ENCODE measurements at regions not wholly inside any gene's neighbourhood (a gene's known extent, or its start where the extent isn't known, plus 50 kb on each side); places are given as distances from the start of the nearest gene placed in this dataset.
"Not testable (repeated sequence)": the region's sequence is repeated elsewhere in the genome, so short reads cannot be mapped to it uniquely, and the experiment has no call there.

- DNase-seq, result no peak
These were observed 144.3 kb downstream of the FCRL5 start for GRCh38 chr1:157407917-157408525.

DNA sequence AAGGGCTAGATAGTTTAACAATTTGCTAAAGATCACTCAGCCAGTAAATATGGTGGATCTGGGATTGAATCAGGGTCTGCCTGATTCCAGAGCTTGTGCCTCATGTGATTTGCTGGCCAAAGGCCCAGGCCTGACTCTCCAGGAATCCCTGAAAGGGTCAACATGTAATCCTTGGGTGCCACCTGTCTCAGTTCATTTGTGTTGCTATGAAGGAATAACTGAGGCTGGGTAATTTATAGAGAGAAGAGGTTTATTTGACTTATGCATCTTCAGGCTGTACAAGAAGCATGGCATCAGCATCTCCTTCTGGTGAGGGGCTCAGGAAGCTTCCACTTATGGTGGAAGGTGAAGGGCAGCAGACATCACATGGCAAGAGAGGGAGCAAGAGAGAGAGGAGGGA is 144.9 kb downstream of the FCRL5 start:
- DNase-seq, result no peak

- DNase-seq, result no peak
These were observed 146.7 kb downstream of the FCRL5 start for GRCh38 chr1:157405662-157406061.

DNA sequence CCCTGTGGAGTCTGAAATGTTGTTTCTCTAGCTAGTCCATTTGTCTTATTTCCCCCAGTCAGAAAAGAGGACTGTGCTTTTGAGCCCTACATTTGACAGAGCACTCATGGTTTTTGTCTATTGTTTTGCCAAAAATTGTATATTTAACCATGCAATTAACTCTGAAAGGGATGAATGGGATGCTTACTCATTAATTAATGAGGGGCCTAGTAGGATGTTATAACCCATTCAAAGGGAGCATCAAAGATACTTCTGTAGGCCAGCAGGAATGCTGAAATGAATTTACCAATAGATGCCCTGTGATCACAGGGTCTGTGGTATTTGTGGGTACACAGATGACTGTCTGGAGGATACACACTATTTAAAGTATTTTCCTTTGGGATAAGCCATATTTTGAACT is 147.7 kb downstream of the FCRL5 start:
- no peak for DNase-seq

- DNase-seq, result no peak
These were observed 148.2 kb downstream of the FCRL5 start for GRCh38 chr1:157404063-157404501.

GRCh38 chr1:157403608-157404007 is 148.7 kb downstream of the FCRL5 start:
- DNase-seq, result no peak

- no peak for DNase-seq
These were observed 149.1 kb downstream of the FCRL5 start for GRCh38 chr1:157403203-157403602.

DNA sequence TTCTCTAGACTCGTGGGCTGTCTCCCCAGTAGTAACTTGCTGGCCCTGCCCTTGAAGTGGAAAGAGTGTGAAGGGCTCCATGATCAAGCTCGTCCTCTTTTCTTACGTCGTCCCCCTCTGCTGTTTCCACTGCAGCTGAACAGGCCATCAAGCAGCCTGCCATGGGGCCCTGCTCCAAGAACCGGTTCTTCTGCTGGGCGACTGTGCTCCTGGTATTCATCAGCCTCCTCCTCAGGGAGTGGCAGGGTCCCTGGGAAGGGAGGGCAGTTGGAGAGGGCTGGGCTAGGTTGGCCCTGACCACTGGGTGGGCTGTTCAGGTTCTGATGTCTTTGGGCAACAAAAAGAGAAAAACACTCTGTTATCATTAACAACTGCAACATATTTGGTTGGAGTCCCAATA is 151.5 kb downstream of the FCRL5 start:
- no peak for DNase-seq

- DNase-seq, result no peak
These were observed 152.3 kb downstream of the FCRL5 start for GRCh38 chr1:157399984-157400382.

DNA sequence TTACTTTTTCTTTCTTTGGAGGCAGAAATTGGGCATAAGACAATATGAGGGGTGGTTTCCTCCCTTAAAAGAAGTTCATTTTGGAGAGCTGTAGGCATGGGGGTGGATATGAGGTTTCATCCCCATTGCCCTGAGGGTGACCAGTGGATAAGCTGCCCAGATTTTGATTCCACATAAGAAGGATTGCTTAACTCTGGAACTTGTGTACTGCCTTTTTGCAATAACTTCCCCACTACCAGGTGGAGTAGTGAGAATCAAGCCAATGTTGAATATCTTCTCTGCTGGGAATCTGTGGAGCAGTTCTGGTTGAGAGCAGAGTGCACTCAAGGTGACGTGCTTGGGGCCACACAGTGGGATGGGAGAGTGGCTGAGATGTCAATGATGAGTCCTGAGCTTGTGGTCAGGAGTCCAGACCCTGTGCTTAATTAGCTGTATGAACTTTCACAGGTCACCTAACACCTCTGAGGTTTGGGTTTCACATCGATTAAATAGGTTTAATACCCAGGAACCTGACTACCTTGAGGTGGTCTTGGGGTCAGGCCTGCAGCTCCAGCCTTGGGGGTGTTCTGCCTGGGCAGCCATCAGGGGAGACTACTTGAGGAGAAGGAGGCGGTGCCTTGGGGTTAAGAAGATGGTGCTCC is 152.9 kb downstream of the FCRL5 start:
- no peak for DNase-seq

GRCh38 chr1:157390651-157391050 is 161.7 kb downstream of the FCRL5 start:
- DNase-seq, result no peak

GRCh38 chr1:157388057-157388456 is 164.3 kb downstream of the FCRL5 start:
- no peak for DNase-seq

DNA sequence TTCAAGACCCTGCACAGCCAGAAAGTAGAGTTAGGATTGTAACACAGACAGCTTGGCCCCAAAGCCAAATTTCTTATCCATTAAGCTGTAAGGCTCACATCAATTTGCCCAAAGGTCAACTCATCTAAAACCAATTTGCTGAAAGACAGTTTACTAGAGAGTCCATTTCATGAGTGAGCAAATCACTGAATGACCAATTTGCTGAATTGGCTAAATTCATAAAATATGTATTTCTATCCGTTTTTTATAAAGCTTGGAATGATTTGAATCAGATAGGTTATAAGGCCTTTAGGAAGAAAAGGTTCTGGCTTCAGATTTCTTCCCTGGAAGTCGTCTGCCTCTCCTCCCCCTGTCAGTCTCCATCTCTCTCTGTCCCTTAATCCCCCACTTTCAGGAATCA is 168.1 kb downstream of the FCRL5 start:
- DNase-seq, result no peak

GRCh38 chr1:157382351-157382750 is 170.0 kb downstream of the FCRL5 start:
- DNase-seq, result no peak

- DNase-seq, result no peak
These were observed 171.8 kb downstream of the FCRL5 start for GRCh38 chr1:157380523-157380922.

- DNase-seq, result not testable (repeated sequence)
These were observed 175.0 kb downstream of the FCRL5 start for GRCh38 chr1:157377280-157377713.

DNA sequence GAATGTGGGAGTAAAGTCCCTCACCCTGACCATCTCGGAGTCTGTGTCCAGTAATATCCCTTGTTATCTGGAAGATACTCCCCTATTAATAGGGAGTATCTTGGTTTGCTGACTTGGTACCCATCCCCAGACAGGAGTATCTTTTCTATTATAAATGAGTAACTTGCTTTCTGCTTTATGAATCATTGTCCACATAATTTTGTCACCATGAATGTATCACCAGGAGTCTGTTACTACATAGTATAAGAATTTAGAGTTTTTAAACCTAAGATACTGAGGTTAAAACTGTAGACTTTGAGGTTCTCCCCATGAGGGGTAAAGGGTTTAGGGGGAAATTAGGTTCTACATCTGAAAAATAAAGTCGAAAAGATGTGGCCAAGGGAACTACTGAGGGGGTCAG is 175.6 kb downstream of the FCRL5 start:
- no peak for DNase-seq

DNA sequence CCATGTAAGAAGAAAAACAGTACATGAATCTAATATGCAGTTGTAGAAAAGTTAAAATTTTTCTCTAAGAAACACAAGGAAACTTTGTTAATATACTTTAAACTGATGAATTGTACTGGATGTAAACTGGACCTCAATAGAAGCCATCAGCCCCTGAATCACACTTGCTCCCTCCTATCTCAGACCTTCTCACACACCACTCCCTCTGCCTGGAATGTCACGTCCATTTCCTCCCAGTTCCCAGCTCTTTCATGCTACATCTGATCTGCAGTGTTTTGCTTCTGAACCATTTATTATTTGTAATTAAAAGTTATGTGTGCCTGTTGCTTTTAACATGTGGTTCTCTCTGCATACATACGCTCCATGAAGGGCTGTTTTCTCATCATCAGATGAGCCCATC is 180.0 kb downstream of the FCRL5 start:
- DNase-seq, result not testable (repeated sequence)

DNA sequence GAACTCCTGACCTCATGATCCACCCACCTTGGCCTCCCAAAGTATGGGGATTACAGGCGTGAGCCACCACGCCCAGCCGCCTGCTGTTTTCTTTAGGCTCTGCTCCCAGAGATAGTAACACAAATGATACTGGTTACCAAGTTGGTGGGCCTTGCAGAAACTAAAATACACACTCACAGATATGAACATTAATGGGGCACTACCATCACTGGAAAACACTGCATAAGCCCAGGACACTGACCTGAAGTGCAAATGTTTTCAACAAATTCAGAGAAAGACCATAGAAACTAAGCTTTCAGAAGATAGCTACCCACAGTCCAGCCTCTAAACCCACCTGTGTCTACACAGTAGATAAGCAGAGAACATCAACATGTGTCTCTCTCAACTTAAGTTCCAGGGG is 180.5 kb downstream of the FCRL5 start:
- DNase-seq, result no peak

- DNase-seq, result no peak
These were observed 181.1 kb downstream of the FCRL5 start for GRCh38 chr1:157371221-157371620.

DNA sequence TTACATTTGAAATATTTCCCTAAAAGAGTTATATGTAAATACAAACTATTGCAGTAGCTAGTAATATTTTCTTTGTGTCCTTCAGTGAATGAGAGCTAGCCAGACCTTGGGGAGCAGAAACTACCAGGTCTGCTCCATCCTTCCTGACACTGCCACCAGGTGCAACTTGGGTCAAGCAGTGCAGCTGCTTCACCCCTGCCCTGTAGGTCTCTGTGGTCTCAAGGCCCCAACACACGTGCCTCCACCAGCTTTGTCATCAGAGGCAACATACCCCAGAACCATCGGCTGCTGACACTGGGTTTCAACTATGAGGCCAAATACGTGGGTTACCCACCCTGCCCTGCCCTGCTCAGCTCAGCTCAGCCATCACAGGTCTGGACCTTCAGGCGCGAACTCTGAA is 181.6 kb downstream of the FCRL5 start:
- no peak for DNase-seq

- DNase-seq, result peak; percentile 5 to 7
These were observed 182.3 kb downstream of the FCRL5 start for GRCh38 chr1:157369808-157370521.

GRCh38 chr1:157368941-157369340 is 183.4 kb downstream of the FCRL5 start:
- DNase-seq, result not testable (repeated sequence)

DNA sequence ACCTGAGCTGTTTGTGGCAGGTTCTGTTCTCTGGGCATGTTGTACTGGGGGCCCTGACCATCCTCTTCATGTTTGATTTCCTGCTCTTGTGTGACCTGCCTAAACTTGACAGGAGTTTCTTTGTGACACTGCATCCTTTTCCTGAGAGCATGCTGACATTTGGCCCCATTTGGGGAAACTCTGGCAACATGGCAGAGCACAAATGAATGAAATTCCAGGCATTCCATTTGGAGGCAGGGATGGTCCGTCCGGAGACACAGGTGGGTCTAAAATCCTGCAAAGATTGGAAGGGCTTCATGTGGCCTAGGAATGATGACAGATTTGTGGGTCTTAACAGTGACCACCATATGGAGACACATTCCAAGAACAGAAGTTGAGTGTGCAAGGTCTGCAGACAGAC is 184.0 kb downstream of the FCRL5 start:
- no peak for DNase-seq
